Endothelial cell of umbilical vein (primary cell): ENCODE measurements at regions not wholly inside any gene's neighbourhood (a gene's known extent, or its start where the extent isn't known, plus 50 kb on each side); places are given as distances from the start of the nearest gene placed in this dataset.

Experiments used
- BruUV-seq: library from RNA; stranded (reverse); fragments of 400-500 nt; replicated peaks from 2 replicates; lab custom pipeline; 2021; lab: Mats Ljungman, UMichigan
- CTCF ChIA-PET: fragments of 300-600, 350-600 bp; sonication (Branson Sonifier 250); formaldehyde crosslinking; loops from one replicate; lab custom pipeline; 2021; ENCODE audit warnings: antibody characterized with exemption, inconsistent platforms; lab: Charles Lee
- POLR2A ChIA-PET: fragments of 300-600, 350-600 bp; sonication (Branson Sonifier 250); formaldehyde crosslinking; loops from one replicate; lab custom pipeline; 2021; ENCODE audit warnings: antibody characterized with exemption, inconsistent platforms; lab: Charles Lee
- DNase-seq: peaks from one replicate; pipeline ENCODE4 v3.0.0-alpha.2; 2011; ENCODE audit warnings: low read depth, low spot score
- FAIRE-seq: peaks from 2 replicates; lab custom pipeline; 2011; peaks lifted over from hg19 to GRCh38; lab: Jason Lieb, UNC
- H2AFZ ChIP-seq: 2 replicates; pipeline ENCODE4 v1.6.0; 2012; ENCODE audit warnings: low read depth, low read length, control low read depth, inconsistent platforms
- H3K27ac ChIP-seq: 2 replicates; pipeline ENCODE4 v1.5.1; 2011; ENCODE audit warnings: low read depth, mild to moderate bottlenecking, control low read depth, low read length, moderate library complexity; ENCODE audit not compliant: insufficient read depth
- H3K27me3 ChIP-seq, 2 experiments: 2 replicates each; pipeline versions ENCODE4 v1.6.0 to v1.6.1; 2011; ENCODE audit warnings: low read length in 2 of 2, mixed read lengths in 1 of 2; ENCODE audit not compliant: control insufficient read depth in 2 of 2, insufficient read depth in 2 of 2
- H3K36me3 ChIP-seq, 2 experiments: 2 replicates in 1 of 2; 3 replicates in 1 of 2; pipeline ENCODE4 v1.5.1; 2011; ENCODE audit warnings: low read length in 2 of 2, mild to moderate bottlenecking in 1 of 2, moderate library complexity in 1 of 2; ENCODE audit not compliant: control insufficient read depth in 2 of 2, insufficient read depth in 2 of 2; ENCODE audit errors: extremely low read depth in 1 of 2
- H3K4me1 ChIP-seq: 3 replicates; pipeline ENCODE4 v1.5.1; 2011; ENCODE audit warnings: mild to moderate bottlenecking, low read length; ENCODE audit not compliant: control insufficient read depth, insufficient read depth; ENCODE audit errors: extremely low read depth
- H3K4me2 ChIP-seq: 2 replicates; pipeline ENCODE4 v1.6.1; 2011; ENCODE audit warnings: low read length, control low read depth, mixed read lengths; ENCODE audit not compliant: insufficient read depth
- H3K4me3 ChIP-seq, 3 experiments: fragments of 200-600 bp in 1 of 3; sonication (generic), shearing (Covaris generic) in 1 of 3; replicated peaks in 1 of 3; 2 replicates each; pipeline ENCODE4 v1.5.1; 2011 to 2016; ENCODE audit warnings: control low read depth in 3 of 3, low read length in 3 of 3, mild to moderate bottlenecking in 2 of 3, inconsistent platforms in 1 of 3, low read depth in 1 of 3, moderate library complexity in 1 of 3; ENCODE audit not compliant: insufficient read depth in 1 of 3
- H3K79me2 ChIP-seq: 2 replicates; pipeline ENCODE4 v1.6.0; 2012; ENCODE audit warnings: low read length, inconsistent platforms; ENCODE audit not compliant: control insufficient read depth, insufficient read depth
- H3K9ac ChIP-seq: replicated peaks from 2 replicates; pipeline ENCODE3; 2011; ENCODE audit warnings: low read length, control low read depth; ENCODE audit not compliant: insufficient read depth; ENCODE audit errors: extremely low read depth
- H3K9me1 ChIP-seq: replicated peaks from 3 replicates; pipeline ENCODE4 v1.6.0; 2011; ENCODE audit warnings: mild to moderate bottlenecking, low read length; ENCODE audit not compliant: control insufficient read depth, insufficient read depth; ENCODE audit errors: extremely low read depth
- H3K9me3 ChIP-seq: replicated peaks from 2 replicates; pipeline ENCODE4 v1.5.1; 2012; ENCODE audit warnings: low read length, inconsistent platforms; ENCODE audit not compliant: control insufficient read depth, insufficient read depth
- H4K20me1 ChIP-seq: replicated peaks from 2 replicates; pipeline ENCODE3; 2011; ENCODE audit warnings: mild to moderate bottlenecking, low read length; ENCODE audit not compliant: control insufficient read depth, insufficient read depth; ENCODE audit errors: extremely low read depth
- EZH2 ChIP-seq: IDR thresholded peaks from 2 replicates; pipeline ENCODE4 v1.6.1; 2012; ENCODE audit warnings: borderline replicate concordance, low read depth, mild to moderate bottlenecking, moderate library complexity, low read length, inconsistent platforms; ENCODE audit not compliant: severe bottlenecking
- FOS ChIP-seq: IDR thresholded peaks from 2 replicates; pipeline ENCODE4 v1.6.1; 2011; ENCODE audit warnings: mild to moderate bottlenecking, low read length, moderate library complexity, borderline replicate concordance; ENCODE audit not compliant: insufficient read depth
- GATA2 ChIP-seq: IDR thresholded peaks from 2 replicates; pipeline ENCODE4 v1.7.0; 2011; ENCODE audit warnings: low read depth, mild to moderate bottlenecking, moderate library complexity, mixed read lengths, low read length; ENCODE audit not compliant: insufficient read length, insufficient read depth
- JUN ChIP-seq: IDR thresholded peaks from 2 replicates; pipeline ENCODE4 v1.6.1; 2011; ENCODE audit warnings: borderline replicate concordance, low read depth; ENCODE audit not compliant: insufficient read length, insufficient read depth
- MYC ChIP-seq: IDR thresholded peaks from one replicate; pipeline ENCODE4 v1.6.1; 2011; ENCODE audit warnings: mild to moderate bottlenecking, low read depth, low read length
- POLR2A ChIP-seq: IDR thresholded peaks from 2 replicates; pipeline ENCODE4 v1.6.1; 2012; ENCODE audit warnings: low read depth, mild to moderate bottlenecking, control low read depth, low read length
- POLR2AphosphoS5 ChIP-seq: IDR thresholded peaks from 2 replicates; pipeline ENCODE4 v1.6.1; 2012; ENCODE audit warnings: low read depth, mild to moderate bottlenecking, control low read depth, low read length, moderate library complexity; ENCODE audit not compliant: insufficient read depth
- dilution Hi-C: fragments of 300-500 bp; cut with MboI; formaldehyde crosslinking; loops from one replicate; pipeline ENCODE4 v1.15.0; 2019; ENCODE audit warnings: low sequenced_read_pairs; ENCODE audit not compliant: extremely low pct_ligation_motif_present
- intact Hi-C: fragments of 100-400 bp; cut with micrococcal nuclease; formaldehyde crosslinking; loops from one replicate; pipeline ENCODE4 v1.10.0; 2022
- TF ChIP-seq, protein P1 (sequence below): IDR thresholded peaks from 2 replicates; pipeline ENCODE4 v1.6.1; 2011; ENCODE audit not compliant: insufficient read depth, insufficient read length
- TF ChIP-seq, protein P2 (sequence below), 2 donors: IDR thresholded peaks; 1 replicate in 1 of 2; 2 replicates in 1 of 2; pipeline ENCODE4 v1.5.1; 2011; ENCODE audit warnings: low read length in 2 of 2, mild to moderate bottlenecking in 2 of 2, moderate library complexity in 2 of 2, control low read depth in 1 of 2, inconsistent platforms in 1 of 2, low read depth in 1 of 2; ENCODE audit not compliant: insufficient read depth in 1 of 2; ENCODE audit errors: extremely low read depth in 1 of 2

DNA sequence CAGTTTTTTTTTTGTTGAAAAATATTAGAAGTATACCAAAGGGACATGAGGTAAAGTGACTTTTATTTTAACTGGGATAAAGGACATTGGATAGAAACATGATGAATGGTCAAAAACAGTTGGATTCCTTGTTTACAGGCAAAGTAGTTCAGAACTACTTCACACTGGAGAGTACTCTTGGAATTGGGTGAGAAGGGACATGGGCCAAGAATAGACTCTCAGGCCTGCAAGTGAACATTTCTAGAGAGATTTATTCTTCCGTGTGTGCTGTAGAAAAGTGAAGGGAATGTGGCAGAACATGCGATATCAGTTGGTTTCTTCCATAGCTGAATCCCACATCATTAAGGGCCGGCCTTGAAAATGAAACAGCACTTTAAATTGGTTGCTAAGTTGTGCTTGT is 290.5 kb downstream of the ADGRL2 start:
- no peaks in the 10 kb centered on the region for H3K79me2 ChIP-seq
- H3K9ac ChIP-seq = no peak overlapping the region
- dilution Hi-C loops = no loop called here
- H3K4me1 ChIP-seq = no peaks in the 10 kb centered on the region
- ChIA-PET POLR2A (no interaction called here), CTCF (interaction anchor here (1.0 to 2.9 kb wide), 3 partner anchors 9 to 280 kb away, joined by 3 to 17 read pairs (median 10); no protein-coding TSS in a partner anchor)
- H3K27me3 ChIP-seq = no peaks in the 10 kb centered on the region
- no peak for FAIRE-seq
- intact Hi-C loops = no loop called here
- no TSS peak for BruUV-seq
- H3K27ac ChIP-seq = no peak overlapping the region
- H3K36me3 ChIP-seq = no peaks in the 10 kb centered on the region
- TF ChIP-seq POLR2AphosphoS5 = no peak
- no peak for TF ChIP-seq JUN
- TF ChIP-seq, protein P1, sequence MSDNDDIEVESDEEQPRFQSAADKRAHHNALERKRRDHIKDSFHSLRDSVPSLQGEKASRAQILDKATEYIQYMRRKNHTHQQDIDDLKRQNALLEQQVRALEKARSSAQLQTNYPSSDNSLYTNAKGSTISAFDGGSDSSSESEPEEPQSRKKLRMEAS = no peak
- TF ChIP-seq FOS = no peak
- TF ChIP-seq, protein P2, sequence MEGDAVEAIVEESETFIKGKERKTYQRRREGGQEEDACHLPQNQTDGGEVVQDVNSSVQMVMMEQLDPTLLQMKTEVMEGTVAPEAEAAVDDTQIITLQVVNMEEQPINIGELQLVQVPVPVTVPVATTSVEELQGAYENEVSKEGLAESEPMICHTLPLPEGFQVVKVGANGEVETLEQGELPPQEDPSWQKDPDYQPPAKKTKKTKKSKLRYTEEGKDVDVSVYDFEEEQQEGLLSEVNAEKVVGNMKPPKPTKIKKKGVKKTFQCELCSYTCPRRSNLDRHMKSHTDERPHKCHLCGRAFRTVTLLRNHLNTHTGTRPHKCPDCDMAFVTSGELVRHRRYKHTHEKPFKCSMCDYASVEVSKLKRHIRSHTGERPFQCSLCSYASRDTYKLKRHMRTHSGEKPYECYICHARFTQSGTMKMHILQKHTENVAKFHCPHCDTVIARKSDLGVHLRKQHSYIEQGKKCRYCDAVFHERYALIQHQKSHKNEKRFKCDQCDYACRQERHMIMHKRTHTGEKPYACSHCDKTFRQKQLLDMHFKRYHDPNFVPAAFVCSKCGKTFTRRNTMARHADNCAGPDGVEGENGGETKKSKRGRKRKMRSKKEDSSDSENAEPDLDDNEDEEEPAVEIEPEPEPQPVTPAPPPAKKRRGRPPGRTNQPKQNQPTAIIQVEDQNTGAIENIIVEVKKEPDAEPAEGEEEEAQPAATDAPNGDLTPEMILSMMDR (IDR thresholded peaks at IDR 0.05; ENCODE audit: extremely low read depth in 1 of 2, insufficient read depth in 1 of 2, low read depth in 1 of 2, low read length in 2 of 2) = no peak
- no peak for TF ChIP-seq EZH2
- no peak for TF ChIP-seq POLR2A
- TF ChIP-seq MYC = no peak
- TF ChIP-seq GATA2 = no peak
- no peak overlapping the region for H3K4me3 ChIP-seq
- no peaks in the 10 kb centered on the region for H4K20me1 ChIP-seq
- no peak overlapping the region for H2AFZ ChIP-seq
- no peaks in the 10 kb centered on the region for H3K9me3 ChIP-seq
- no peak overlapping the region for H3K4me2 ChIP-seq
- no peak for DNase-seq
- no peaks in the 10 kb centered on the region for H3K9me1 ChIP-seq
